MCF 10A (cell line): ENCODE measurements at regions not wholly inside any gene's neighbourhood (a gene's known extent, or its start where the extent isn't known, plus 50 kb on each side); places are given as distances from the start of the nearest gene placed in this dataset.

Experiments
- BruUV-seq: library from RNA; stranded (reverse); fragments of 400-500 nt; replicated peaks from 2 replicates; lab custom pipeline; 2021; lab: Mats Ljungman, UMichigan
- CTCF ChIA-PET: fragments of 300-600 bp; sonication (Branson Sonifier 250); formaldehyde crosslinking; extraction: SDS; loops from one replicate; lab custom pipeline; 2021; ENCODE audit warnings: antibody characterized with exemption, inconsistent platforms; lab: Yijun Ruan, JAX
- POLR2A ChIA-PET: fragments of 300-600, 350-650 bp; sonication (Branson Sonifier 250); formaldehyde crosslinking; extraction: SDS; loops from one replicate; lab custom pipeline; 2020; ENCODE audit warnings: antibody characterized with exemption, inconsistent platforms; lab: Yijun Ruan, JAX
- DNase-seq: peaks from one replicate; pipeline ENCODE4 v3.0.0-alpha.2; 2018; ENCODE audit not compliant: unreplicated experiment
- H3K27ac Mint-ChIP-seq: one replicate; pipeline ENCODE4 v1.8.0; 2022; ENCODE audit warnings: mild to moderate bottlenecking, low read depth, mixed read lengths; ENCODE audit not compliant: unreplicated experiment
- H3K27me3 Mint-ChIP-seq: one replicate; pipeline ENCODE4 v1.8.0; 2022; ENCODE audit warnings: mixed read lengths; ENCODE audit not compliant: insufficient read depth, unreplicated experiment
- H3K36me3 Mint-ChIP-seq: one replicate; pipeline ENCODE4 v1.8.0; 2022; ENCODE audit warnings: mild to moderate bottlenecking, moderate library complexity, mixed read lengths; ENCODE audit not compliant: insufficient read depth, unreplicated experiment
- H3K4me1 Mint-ChIP-seq: one replicate; pipeline ENCODE4 v1.8.0; 2022; ENCODE audit warnings: mixed read lengths; ENCODE audit not compliant: insufficient read depth, unreplicated experiment
- H3K4me3 Mint-ChIP-seq: one replicate; pipeline ENCODE4 v1.8.0; 2022; ENCODE audit warnings: mild to moderate bottlenecking, moderate library complexity, mixed read lengths; ENCODE audit not compliant: unreplicated experiment
- H3K9me3 Mint-ChIP-seq: one replicate; pipeline ENCODE4 v1.8.0; 2022; ENCODE audit warnings: mixed read lengths; ENCODE audit not compliant: unreplicated experiment
- intact Hi-C: fragments of 100-400 bp; cut with micrococcal nuclease; formaldehyde crosslinking; loops from 2 replicates; pipeline ENCODE4 v1.14.1; 2022
- TF ChIP-seq, protein P1 (sequence below): fragments of 200-600 bp; IDR thresholded peaks from one replicate; pipeline ENCODE4 v1.8.0; 2022; ENCODE audit warnings: antibody characterized with exemption, mild to moderate bottlenecking; ENCODE audit not compliant: unreplicated experiment

DNA sequence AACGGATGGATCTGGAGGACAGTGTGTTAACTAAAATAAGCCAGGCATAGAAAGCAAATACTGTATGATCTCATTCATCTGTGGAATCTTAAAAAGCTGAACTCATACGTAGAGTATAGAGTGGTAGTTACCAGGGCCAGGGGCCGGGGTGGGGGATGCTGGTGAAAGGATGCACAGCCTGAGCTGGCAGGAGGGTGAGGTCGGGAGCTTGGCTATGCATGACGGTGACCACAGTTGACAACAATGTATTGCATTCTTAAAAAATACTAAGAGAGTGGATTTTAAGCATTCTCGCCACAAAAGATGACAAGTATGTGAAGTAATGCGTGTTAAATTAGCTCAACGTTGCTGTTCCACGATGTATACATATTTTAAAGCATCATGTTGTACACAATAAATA, 351.3 kb downstream of the TMEM121 start:
- ChIA-PET POLR2A (no interaction called here), CTCF (no interaction called here)
- TF ChIP-seq, protein P1, sequence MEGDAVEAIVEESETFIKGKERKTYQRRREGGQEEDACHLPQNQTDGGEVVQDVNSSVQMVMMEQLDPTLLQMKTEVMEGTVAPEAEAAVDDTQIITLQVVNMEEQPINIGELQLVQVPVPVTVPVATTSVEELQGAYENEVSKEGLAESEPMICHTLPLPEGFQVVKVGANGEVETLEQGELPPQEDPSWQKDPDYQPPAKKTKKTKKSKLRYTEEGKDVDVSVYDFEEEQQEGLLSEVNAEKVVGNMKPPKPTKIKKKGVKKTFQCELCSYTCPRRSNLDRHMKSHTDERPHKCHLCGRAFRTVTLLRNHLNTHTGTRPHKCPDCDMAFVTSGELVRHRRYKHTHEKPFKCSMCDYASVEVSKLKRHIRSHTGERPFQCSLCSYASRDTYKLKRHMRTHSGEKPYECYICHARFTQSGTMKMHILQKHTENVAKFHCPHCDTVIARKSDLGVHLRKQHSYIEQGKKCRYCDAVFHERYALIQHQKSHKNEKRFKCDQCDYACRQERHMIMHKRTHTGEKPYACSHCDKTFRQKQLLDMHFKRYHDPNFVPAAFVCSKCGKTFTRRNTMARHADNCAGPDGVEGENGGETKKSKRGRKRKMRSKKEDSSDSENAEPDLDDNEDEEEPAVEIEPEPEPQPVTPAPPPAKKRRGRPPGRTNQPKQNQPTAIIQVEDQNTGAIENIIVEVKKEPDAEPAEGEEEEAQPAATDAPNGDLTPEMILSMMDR, result no peak
- intact Hi-C loops, result no loop called here
- Mint-ChIP-seq H3K4me3 (no peak overlapping the region), H3K27ac (no peak overlapping the region), H3K4me1 (no peaks in the 10 kb centered on the region), H3K36me3 (no peaks in the 10 kb centered on the region), H3K9me3 (peaks cover 25% of the 10 kb centered on the region), H3K27me3 (no peaks in the 10 kb centered on the region)
- no TSS peak for BruUV-seq
- DNase-seq, result no peak

- no peak overlapping the region for H3K4me3 Mint-ChIP-seq
- BruUV-seq, result no TSS peak
- TF ChIP-seq, protein P1, result no peak
- intact Hi-C loops, result no loop called here
- DNase-seq, result no peak
- H3K36me3 Mint-ChIP-seq, result no peaks in the 10 kb centered on the region
- H3K4me1 Mint-ChIP-seq, result no peaks in the 10 kb centered on the region
- CTCF ChIA-PET, result no interaction called here
- POLR2A ChIA-PET, result no interaction called here
- no peak overlapping the region for H3K27ac Mint-ChIP-seq
- no peaks in the 10 kb centered on the region for H3K27me3 Mint-ChIP-seq
- peaks cover 20% of the 10 kb centered on the region for H3K9me3 Mint-ChIP-seq
Measured at GRCh38 chr14:105878125-105878524, 351.7 kb downstream of the TMEM121 start.

GRCh38 chr14:105878554-105878953, 352.2 kb downstream of the TMEM121 start:
- intact Hi-C loops, result no loop called here
- no TSS peak for BruUV-seq
- ChIA-PET CTCF (no interaction called here), POLR2A (no interaction called here)
- no peak overlapping the region for H3K4me3 Mint-ChIP-seq
- DNase-seq, result no peak
- peaks cover 18% of the 10 kb centered on the region for H3K9me3 Mint-ChIP-seq
- H3K27me3 Mint-ChIP-seq, result no peaks in the 10 kb centered on the region
- no peaks in the 10 kb centered on the region for H3K4me1 Mint-ChIP-seq
- H3K36me3 Mint-ChIP-seq, result no peaks in the 10 kb centered on the region
- TF ChIP-seq, protein P1, result no peak
- no peak overlapping the region for H3K27ac Mint-ChIP-seq

GRCh38 chr14:105879503-105879866, 353.1 kb downstream of the TMEM121 start:
- POLR2A ChIA-PET, result no interaction called here
- CTCF ChIA-PET, result interaction anchor here (0.8 kb wide), 1 partner anchor 66 kb away, joined by 3 read pairs; no protein-coding TSS in a partner anchor
- Mint-ChIP-seq H3K27me3 (no peaks in the 10 kb centered on the region), H3K27ac (no peak overlapping the region), H3K36me3 (no peaks in the 10 kb centered on the region), H3K4me1 (no peaks in the 10 kb centered on the region), H3K9me3 (peaks cover 18% of the 10 kb centered on the region), H3K4me3 (no peak overlapping the region)
- intact Hi-C loops, result no loop called here
- TF ChIP-seq, protein P1, result no peak
- BruUV-seq, result no TSS peak
- DNase-seq, result no peak
